Adrenal gland (tissue), 9 donors: ENCODE measurements at regions not wholly inside any gene's neighbourhood (a gene's known extent, or its start where the extent isn't known, plus 50 kb on each side); places are given as distances from the start of the nearest gene placed in this dataset.

Experiments
- DNase-seq, 7 donors: peaks; one replicate each; pipeline ENCODE4 v3.0.0-alpha.2; 2019 to 2020
- H3K27ac ChIP-seq, 5 donors: fragments of 200-600 bp; sonication (generic) in 4 of 5; 1 replicate in 3 of 5; 2 replicates in 2 of 5; pipeline versions ENCODE4 v1.5.1 to v1.8.0; 2016 to 2020; ENCODE audit warnings: mild to moderate bottlenecking in 1 of 5
- H3K27me3 ChIP-seq: fragments of 200-600 bp; 2 replicates; pipeline ENCODE4 v1.8.0; 2021
- H3K36me3 ChIP-seq, 2 donors: fragments of 200-600 bp; replicated peaks in 1 of 2; 1 replicate in 1 of 2; 2 replicates in 1 of 2; pipeline versions ENCODE4 v1.5.1 to v1.8.0; 2018 to 2022
- H3K4me1 ChIP-seq, 2 donors: fragments of 200-600 bp; replicated peaks in 1 of 2; 1 replicate in 1 of 2; 2 replicates in 1 of 2; pipeline versions ENCODE4 v1.5.1 to v1.8.0; 2018 to 2021
- H3K4me3 ChIP-seq, 4 donors: fragments of 200-600 bp; sonication (generic) in 3 of 4; one replicate each; pipeline ENCODE4 v1.5.1; 2016 to 2018
- H3K9me3 ChIP-seq, 3 donors: fragments of 200-600 bp; sonication (generic) in 1 of 3; replicated peaks in 1 of 3; 1 replicate in 2 of 3; 2 replicates in 1 of 3; pipeline versions ENCODE4 v1.5.1 to v1.8.0; 2016 to 2021
- CTCF ChIP-seq, 6 experiments: fragments of 450-650 bp in 4 of 6; fragments of 200-600 bp in 2 of 6; sonication (generic) in 1 of 6; IDR thresholded peaks; 1 replicate in 5 of 6; 2 replicates in 1 of 6; pipeline versions ENCODE4 v1.5.1 to v1.8.0; 2016 to 2021; ENCODE audit warnings: antibody characterized with exemption in 6 of 6, mild to moderate bottlenecking in 2 of 6, moderate library complexity in 1 of 6
- POLR2A ChIP-seq, 2 donors: fragments of 450-650 bp; IDR thresholded peaks; one replicate each; pipeline ENCODE4 v1.6.1; 2017; ENCODE audit warnings: antibody characterized with exemption in 2 of 2, mild to moderate bottlenecking in 2 of 2, moderate library complexity in 1 of 2
- WGBS, 4 donors: extraction: QIAGEN DNeasy Blood & Tissue Kit in 2 of 4; methylation state at CpG; one replicate each; pipeline versions ENCODE4 v1.1.5 to v1.1.7; 2013 to 2017; 5-methylcytosine and 5-hydroxymethylcytosine counted together
- intact Hi-C, 2 donors: fragments of 100-400 bp; cut with DNase I; formaldehyde crosslinking; loops; one replicate each; pipeline versions ENCODE4 v1.14.1 to v1.15.0; 2022 to 2023
- donor health status: healthy with polysubstance abuse.
- donor health status: Bipolar disorder and iron deficiency.
- donor health status: DM: yes; HTN: yes; CAD: no.
- donor health status: DM: no; HTN: no; CAD: no.
- donor health status: DM: no; HTN: no; CAD: no.

DNA sequence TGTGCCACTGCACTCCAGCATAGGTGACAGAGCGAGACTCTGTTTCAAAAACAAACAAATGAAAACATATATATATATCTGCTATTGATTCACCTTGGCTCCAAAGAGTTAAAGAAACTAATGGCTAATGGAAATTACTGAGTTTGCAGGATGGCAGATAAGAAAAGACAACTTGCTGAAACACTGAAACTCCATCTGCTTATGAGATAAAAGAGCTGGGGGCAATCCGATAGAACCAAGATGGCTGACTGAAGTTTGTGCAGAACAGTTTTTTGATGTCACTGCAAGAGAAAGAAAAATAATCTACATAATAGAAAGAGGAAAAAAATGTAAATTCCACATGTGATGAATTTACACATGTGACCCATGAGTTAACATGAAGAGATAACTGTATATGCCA, 88.2 kb downstream of the LRATD1 start:
- no peaks in the 10 kb centered on the region for H3K9me3 ChIP-seq
- no peak for DNase-seq
- no peaks in the 10 kb centered on the region for H3K36me3 ChIP-seq
- intact Hi-C loops, result no loop called here
- H3K4me3 ChIP-seq, result no peak overlapping the region
- no peaks in the 10 kb centered on the region for H3K4me1 ChIP-seq
- TF ChIP-seq POLR2A (IDR thresholded peaks at IDR 0.05), result no peak
- no peak for TF ChIP-seq CTCF (IDR thresholded peaks at IDR 0.05)
- 76 to 84% (median 81%) methylated on average over 2 of the region's 2 CpGs for WGBS, 4 donors
- no peak overlapping the region for H3K27ac ChIP-seq
- no peaks in the 10 kb centered on the region for H3K27me3 ChIP-seq

GRCh38 chr2:14722904-14723570, 90.5 kb downstream of the LRATD1 start:
- TF ChIP-seq POLR2A (IDR thresholded peaks at IDR 0.05) (no peak), CTCF (IDR thresholded peaks at IDR 0.05) (no peak)
- no peak for DNase-seq
- Histone ChIP-seq H3K9me3 (no peaks in the 10 kb centered on the region), H3K27me3 (no peaks in the 10 kb centered on the region), H3K4me3 (no peak overlapping the region), H3K36me3 (no peaks in the 10 kb centered on the region), H3K27ac (no peak overlapping the region), H3K4me1 (no peaks in the 10 kb centered on the region)
- intact Hi-C loops, result no loop called here
- WGBS, 4 donors, result 44 to 51% (median 51%) methylated on average over 3 of the region's 3 CpGs

DNA sequence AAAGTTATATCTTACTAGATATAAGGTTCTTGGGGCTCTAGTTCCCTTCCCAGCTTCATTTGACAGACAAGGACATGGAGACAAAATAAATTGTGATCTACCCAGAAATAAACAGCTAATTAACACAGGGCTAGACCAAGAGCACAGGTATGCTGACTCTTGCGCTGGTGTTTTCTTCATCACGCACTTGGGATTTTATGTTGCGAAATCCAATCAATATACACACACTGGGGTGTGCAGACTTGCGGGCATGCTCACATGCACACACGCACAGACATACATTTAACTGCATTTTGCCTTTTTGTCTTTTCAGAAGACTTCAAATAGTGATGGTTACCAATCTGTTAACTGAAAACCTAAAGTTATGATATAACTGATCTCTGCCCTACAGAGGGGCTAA, 91.2 kb downstream of the LRATD1 start:
- intact Hi-C loops, result no loop called here
- Histone ChIP-seq H3K27ac (no peak overlapping the region), H3K27me3 (no peaks in the 10 kb centered on the region), H3K4me3 (no peak overlapping the region), H3K9me3 (no peaks in the 10 kb centered on the region), H3K4me1 (no peaks in the 10 kb centered on the region), H3K36me3 (no peaks in the 10 kb centered on the region)
- no peak for TF ChIP-seq POLR2A (IDR thresholded peaks at IDR 0.05)
- TF ChIP-seq CTCF (IDR thresholded peaks at IDR 0.05), result no peak
- DNase-seq, result no peak
- 74 to 77% (median 75%) methylated on average over 5 of the region's 5 CpGs for WGBS, 4 donors

DNA sequence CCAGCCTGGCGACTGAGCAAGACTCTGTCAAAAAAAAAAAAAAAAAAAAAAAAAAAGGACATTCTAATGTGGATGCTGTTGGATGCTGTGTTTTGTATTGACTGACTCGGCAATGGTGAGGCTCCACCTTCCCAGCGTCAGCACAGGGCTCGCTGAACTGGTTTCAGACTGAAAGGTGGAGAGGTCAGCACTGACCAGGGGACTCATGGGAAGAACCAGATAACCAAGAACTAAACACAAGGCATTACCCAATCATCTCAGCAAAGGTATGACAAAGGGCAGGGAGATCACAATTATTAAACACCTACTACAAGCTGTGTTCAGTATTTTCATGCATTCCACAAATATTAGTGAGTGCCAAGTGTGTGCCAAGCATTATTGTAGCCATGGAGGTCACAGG, 103.2 kb downstream of the LRATD1 start:
- Histone ChIP-seq H3K9me3 (no peaks in the 10 kb centered on the region), H3K4me3 (no peak overlapping the region), H3K27me3 (no peaks in the 10 kb centered on the region), H3K4me1 (no peaks in the 10 kb centered on the region), H3K36me3 (no peaks in the 10 kb centered on the region), H3K27ac (no peak overlapping the region)
- intact Hi-C loops, result no loop called here
- WGBS, 4 donors, result 80 to 87% (median 83%) methylated on average over 4 of the region's 4 CpGs
- DNase-seq, result no peak
- TF ChIP-seq CTCF (IDR thresholded peaks at IDR 0.05), result no peak
- TF ChIP-seq POLR2A (IDR thresholded peaks at IDR 0.05), result no peak
